GM19455 (cell line): ENCODE measurements at regions not wholly inside any gene's neighbourhood (a gene's known extent, or its start where the extent isn't known, plus 50 kb on each side); places are given as distances from the start of the nearest gene placed in this dataset.
"Not testable (repeated sequence)": the region's sequence is repeated elsewhere in the genome, so short reads cannot be mapped to it uniquely, and the experiment has no call there.

Experiments
- ATAC-seq: cut with Tn5 transposase; IDR thresholded peaks from one replicate; pipeline ENCODE4 v1.9.1; 2021; ENCODE audit not compliant: unreplicated experiment

- ATAC-seq: no peak
These were observed 1092.8 kb downstream of the TMTC2 start for GRCh38 chr12:83779526-83779925.

- no peak for ATAC-seq
These were observed 1082.4 kb downstream of the TMTC2 start for GRCh38 chr12:83769151-83769550.

GRCh38 chr12:83767723-83768122, 1081.0 kb downstream of the TMTC2 start:
- ATAC-seq: no peak

GRCh38 chr12:83763425-83763824, 1076.7 kb downstream of the TMTC2 start:
- no peak for ATAC-seq

- no peak for ATAC-seq
These were observed 1073.2 kb downstream of the TMTC2 start for GRCh38 chr12:83759906-83760305.

- ATAC-seq: no peak
These were observed 1072.4 kb downstream of the TMTC2 start for GRCh38 chr12:83758888-83759631.

GRCh38 chr12:83753904-83754303, 1067.2 kb downstream of the TMTC2 start:
- no peak for ATAC-seq

- no peak for ATAC-seq
These were observed 1066.5 kb downstream of the TMTC2 start for GRCh38 chr12:83753205-83753604.

GRCh38 chr12:83739607-83740006, 1052.9 kb downstream of the TMTC2 start:
- ATAC-seq: no peak

GRCh38 chr12:83710851-83711250, 1024.1 kb downstream of the TMTC2 start:
- no peak for ATAC-seq

GRCh38 chr12:83709899-83710298, 1023.2 kb downstream of the TMTC2 start:
- ATAC-seq: no peak

- no peak for ATAC-seq
These were observed 1014.1 kb downstream of the TMTC2 start for GRCh38 chr12:83700838-83701237.

- ATAC-seq: not testable (repeated sequence)
These were observed 1009.6 kb downstream of the TMTC2 start for GRCh38 chr12:83696311-83696710.

GRCh38 chr12:83691730-83692129, 1005.0 kb downstream of the TMTC2 start:
- ATAC-seq: no peak

GRCh38 chr12:83690465-83690864, 1003.8 kb downstream of the TMTC2 start:
- no peak for ATAC-seq

GRCh38 chr12:83689333-83689732, 1002.6 kb downstream of the TMTC2 start:
- no peak for ATAC-seq

- ATAC-seq: no peak
These were observed 990.1 kb downstream of the TMTC2 start for GRCh38 chr12:83676781-83677295.

GRCh38 chr12:83666690-83667089, 980.0 kb downstream of the TMTC2 start:
- ATAC-seq: no peak

- no peak for ATAC-seq
These were observed 979.0 kb downstream of the TMTC2 start for GRCh38 chr12:83665634-83666218.

- no peak for ATAC-seq
These were observed 977.9 kb downstream of the TMTC2 start for GRCh38 chr12:83664650-83665049.

- no peak for ATAC-seq
These were observed 974.1 kb downstream of the TMTC2 start for GRCh38 chr12:83660727-83661358.

GRCh38 chr12:83659321-83659720, 972.6 kb downstream of the TMTC2 start:
- no peak for ATAC-seq
